GM19351 (cell line): ENCODE measurements at regions not wholly inside any gene's neighbourhood (a gene's known extent, or its start where the extent isn't known, plus 50 kb on each side); places are given as distances from the start of the nearest gene placed in this dataset.
"Not testable (repeated sequence)": the region's sequence is repeated elsewhere in the genome, so short reads cannot be mapped to it uniquely, and the experiment has no call there.

ENCODE experiments used
- ATAC-seq: cut with Tn5 transposase; IDR thresholded peaks from one replicate; pipeline ENCODE4 v1.9.1; 2021; ENCODE audit warnings: mild to moderate bottlenecking, moderate library complexity; ENCODE audit not compliant: unreplicated experiment

GRCh38 chr6:14582749-14583148 is 465.2 kb downstream of the CD83 start:
- no peak for ATAC-seq

- ATAC-seq, result no peak
Observed at GRCh38 chr6:14583826-14584225, 466.3 kb downstream of the CD83 start.

GRCh38 chr6:14584450-14584849 is 466.9 kb downstream of the CD83 start:
- ATAC-seq, result no peak

GRCh38 chr6:14585689-14586088 is 468.1 kb downstream of the CD83 start:
- ATAC-seq, result no peak

GRCh38 chr6:14589175-14589574 is 471.6 kb downstream of the CD83 start:
- no peak for ATAC-seq

- no peak for ATAC-seq
Observed at GRCh38 chr6:14590586-14590985, 473.0 kb downstream of the CD83 start.

- ATAC-seq, result no peak
Observed at GRCh38 chr6:14591998-14592397, 474.4 kb downstream of the CD83 start.

- ATAC-seq, result no peak
Observed at GRCh38 chr6:14593286-14593685, 475.7 kb downstream of the CD83 start.

GRCh38 chr6:14595751-14596150 is 478.2 kb downstream of the CD83 start:
- no peak for ATAC-seq

GRCh38 chr6:14596410-14596809 is 478.8 kb downstream of the CD83 start:
- ATAC-seq, result no peak

- ATAC-seq, result no peak
Observed at GRCh38 chr6:14597090-14597489, 479.5 kb downstream of the CD83 start.

GRCh38 chr6:14598017-14598864 is 480.7 kb downstream of the CD83 start:
- ATAC-seq, result no peak

GRCh38 chr6:14600306-14600705 is 482.7 kb downstream of the CD83 start:
- not testable (repeated sequence) for ATAC-seq

- no peak for ATAC-seq
Observed at GRCh38 chr6:14601490-14601889, 483.9 kb downstream of the CD83 start.

GRCh38 chr6:14606353-14606752 is 488.8 kb downstream of the CD83 start:
- no peak for ATAC-seq

- no peak for ATAC-seq
Observed at GRCh38 chr6:14610141-14610540, 492.6 kb downstream of the CD83 start.

- ATAC-seq, result no peak
Observed at GRCh38 chr6:14612016-14612980, 494.7 kb downstream of the CD83 start.

- no peak for ATAC-seq
Observed at GRCh38 chr6:14614631-14615030, 497.1 kb downstream of the CD83 start.

- no peak for ATAC-seq
Observed at GRCh38 chr6:14616656-14617055, 499.1 kb downstream of the CD83 start.

- no peak for ATAC-seq
Observed at GRCh38 chr6:14618759-14619418, 501.3 kb downstream of the CD83 start.

- ATAC-seq, result no peak
Observed at GRCh38 chr6:14619419-14619781, 501.8 kb downstream of the CD83 start.
